Neural cell (in vitro differentiated cells): ENCODE measurements at regions not wholly inside any gene's neighbourhood (a gene's known extent, or its start where the extent isn't known, plus 50 kb on each side); places are given as distances from the start of the nearest gene placed in this dataset.

Experiments used
- H2AFZ ChIP-seq: fragments of 200-600, 300-800 bp; sonication (generic), shearing (Covaris generic); 2 replicates; pipeline ENCODE4 v1.6.0; 2014; ENCODE audit warnings: low read depth, mild to moderate bottlenecking, antibody characterized with exemption, low read length, moderate library complexity
- H3F3A ChIP-seq: fragments of 200-600 bp; shearing (Covaris generic); 2 replicates; pipeline ENCODE4 v1.6.1; 2016; ENCODE audit warnings: mild to moderate bottlenecking, moderate library complexity, mixed read lengths, antibody characterized with exemption, low read length; ENCODE audit not compliant: insufficient read depth, poor library complexity, severe bottlenecking
- H3K27ac ChIP-seq: fragments of 200-600, 300-800 bp; sonication (generic), shearing (Covaris generic); 2 replicates; pipeline ENCODE4 v1.5.1; 2014; ENCODE audit warnings: mild to moderate bottlenecking, low read length, moderate library complexity
- H3K27me3 ChIP-seq: fragments of 300-800, 200-600 bp; sonication (generic), shearing (Covaris generic); 2 replicates; pipeline ENCODE4 v1.6.0; 2014; ENCODE audit warnings: mild to moderate bottlenecking, low read depth, low read length, moderate library complexity; ENCODE audit not compliant: insufficient read depth
- H3K36me3 ChIP-seq: fragments of 300-800, 200-600 bp; sonication (generic), shearing (Covaris generic); 2 replicates; pipeline ENCODE4 v1.5.1; 2014; ENCODE audit warnings: mild to moderate bottlenecking, antibody characterized with exemption, low read length, moderate library complexity; ENCODE audit not compliant: insufficient read depth
- H3K4me2 ChIP-seq: fragments of 300-800, 200-600 bp; sonication (generic), shearing (Covaris generic); 2 replicates; pipeline ENCODE4 v1.6.0; 2014; ENCODE audit warnings: mild to moderate bottlenecking, low read length
- H3K4me3 ChIP-seq: fragments of 300-800, 200-600 bp; sonication (generic), shearing (Covaris generic); 2 replicates; pipeline ENCODE4 v1.5.1; 2014; ENCODE audit warnings: mild to moderate bottlenecking, low read length, moderate library complexity
- H3K79me2 ChIP-seq: fragments of 200-600 bp; shearing (Covaris generic); replicated peaks from 2 replicates; pipeline ENCODE4 v1.6.0; 2014; ENCODE audit warnings: mild to moderate bottlenecking, low read length, moderate library complexity; ENCODE audit not compliant: insufficient read depth
- H3K9ac ChIP-seq: fragments of 300-800, 200-600 bp; sonication (generic), shearing (Covaris generic); 2 replicates; pipeline ENCODE4 v1.6.1; 2016; ENCODE audit warnings: mild to moderate bottlenecking, low read length, mixed read lengths
- H3K9me2 ChIP-seq: fragments of 200-600 bp; shearing (Covaris generic); 2 replicates; pipeline ENCODE4 v1.6.1; 2016; ENCODE audit warnings: mild to moderate bottlenecking, low read length, mixed read lengths; ENCODE audit not compliant: insufficient read depth
- H3K9me3 ChIP-seq: fragments of 200-600, 300-800 bp; sonication (generic), shearing (Covaris generic); 2 replicates; pipeline ENCODE4 v1.6.1; 2016; ENCODE audit warnings: mild to moderate bottlenecking, mixed run types, low read length, moderate library complexity, mixed read lengths
- H4K20me1 ChIP-seq: fragments of 200-600 bp; shearing (Covaris generic); 2 replicates; pipeline ENCODE4 v1.6.1; 2016; ENCODE audit warnings: mild to moderate bottlenecking, mixed run types; ENCODE audit not compliant: insufficient read depth
- EP300 ChIP-seq: fragments of 450-650 bp; conservative IDR thresholded peaks from 2 replicates; pipeline ENCODE4 v1.6.1; 2014; ENCODE audit warnings: antibody characterized with exemption, mild to moderate bottlenecking, moderate library complexity; ENCODE audit not compliant: poor library complexity, severe bottlenecking
- EZH2 ChIP-seq: fragments of 200-600, 300-800 bp; shearing (Covaris generic), sonication (generic); IDR thresholded peaks from 2 replicates; pipeline ENCODE4 v1.6.1; 2014; ENCODE audit warnings: antibody characterized with exemption, low read length, borderline replicate concordance, mild to moderate bottlenecking; ENCODE audit not compliant: insufficient read depth, poor library complexity, severe bottlenecking
- MXI1 ChIP-seq: fragments of 450-650 bp; conservative IDR thresholded peaks from 2 replicates; pipeline ENCODE4 v1.6.1; 2014; ENCODE audit warnings: antibody characterized with exemption, mild to moderate bottlenecking; ENCODE audit not compliant: poor library complexity, severe bottlenecking
- POLR2AphosphoS5 ChIP-seq: IDR thresholded peaks from 2 replicates; pipeline ENCODE4 v1.6.1; 2012
- RAD21 ChIP-seq: fragments of 450-650 bp; conservative IDR thresholded peaks from 2 replicates; pipeline ENCODE4 v1.6.1; 2014; ENCODE audit warnings: antibody characterized with exemption, mild to moderate bottlenecking, moderate library complexity
- SMC3 ChIP-seq: fragments of 450-650 bp; conservative IDR thresholded peaks from 2 replicates; pipeline ENCODE4 v1.6.1; 2014; ENCODE audit warnings: antibody characterized with exemption, mild to moderate bottlenecking, moderate library complexity; ENCODE audit not compliant: poor library complexity
- TAF1 ChIP-seq: IDR thresholded peaks from 2 replicates; pipeline ENCODE4 v1.6.1; 2012; ENCODE audit warnings: low read depth
- TF ChIP-seq, protein P1 (sequence below): fragments of 450-650 bp; IDR thresholded peaks from 2 replicates; pipeline ENCODE4 v1.5.1; 2014; ENCODE audit warnings: antibody characterized with exemption, mild to moderate bottlenecking, moderate library complexity; ENCODE audit not compliant: poor library complexity, severe bottlenecking
- TF ChIP-seq, protein P2 (sequence below): IDR thresholded peaks from 2 replicates; pipeline ENCODE4 v1.6.1; 2012; ENCODE audit warnings: borderline replicate concordance

DNA sequence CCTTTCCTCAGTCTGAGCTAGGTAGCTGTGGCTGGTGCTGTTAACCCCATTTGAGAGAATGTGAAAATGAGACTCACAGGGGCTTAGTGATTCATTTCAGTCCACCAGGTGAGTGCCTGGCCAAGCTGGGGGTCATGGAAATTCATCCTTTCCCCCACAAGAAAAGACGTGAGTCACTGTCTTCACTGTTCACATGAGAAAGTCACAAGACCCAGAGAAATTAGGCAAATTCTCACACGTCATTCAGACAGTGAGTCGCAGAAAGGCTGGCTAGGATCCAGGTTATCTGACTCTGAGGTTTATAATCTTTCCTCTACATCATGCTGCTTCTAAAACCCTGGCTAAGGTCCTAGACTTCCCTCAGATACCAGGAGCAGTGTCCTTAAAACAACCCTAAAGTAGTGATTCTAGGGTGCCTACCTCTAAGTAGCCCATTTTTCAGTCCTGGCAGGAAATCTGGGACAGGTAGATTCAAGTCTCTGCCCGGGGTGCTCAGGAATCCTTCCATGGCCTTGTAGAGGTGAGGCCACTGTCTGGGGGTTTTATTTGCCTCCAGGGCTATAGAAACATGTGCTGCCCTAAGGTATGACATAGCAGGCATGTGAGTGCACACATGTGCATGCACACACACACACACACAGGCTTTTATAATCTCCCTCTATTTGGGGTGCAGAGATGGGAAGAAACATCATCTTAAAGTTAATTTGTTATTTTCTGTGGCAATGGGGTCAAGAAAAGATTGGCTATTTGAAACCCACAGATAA lies 427.9 kb upstream of the CELF2 start:
- TF ChIP-seq MXI1: no peak
- TF ChIP-seq EZH2: no peak
- TF ChIP-seq SMC3: no peak
- TF ChIP-seq EP300: no peak
- no peak for TF ChIP-seq POLR2AphosphoS5
- TF ChIP-seq, protein P1, sequence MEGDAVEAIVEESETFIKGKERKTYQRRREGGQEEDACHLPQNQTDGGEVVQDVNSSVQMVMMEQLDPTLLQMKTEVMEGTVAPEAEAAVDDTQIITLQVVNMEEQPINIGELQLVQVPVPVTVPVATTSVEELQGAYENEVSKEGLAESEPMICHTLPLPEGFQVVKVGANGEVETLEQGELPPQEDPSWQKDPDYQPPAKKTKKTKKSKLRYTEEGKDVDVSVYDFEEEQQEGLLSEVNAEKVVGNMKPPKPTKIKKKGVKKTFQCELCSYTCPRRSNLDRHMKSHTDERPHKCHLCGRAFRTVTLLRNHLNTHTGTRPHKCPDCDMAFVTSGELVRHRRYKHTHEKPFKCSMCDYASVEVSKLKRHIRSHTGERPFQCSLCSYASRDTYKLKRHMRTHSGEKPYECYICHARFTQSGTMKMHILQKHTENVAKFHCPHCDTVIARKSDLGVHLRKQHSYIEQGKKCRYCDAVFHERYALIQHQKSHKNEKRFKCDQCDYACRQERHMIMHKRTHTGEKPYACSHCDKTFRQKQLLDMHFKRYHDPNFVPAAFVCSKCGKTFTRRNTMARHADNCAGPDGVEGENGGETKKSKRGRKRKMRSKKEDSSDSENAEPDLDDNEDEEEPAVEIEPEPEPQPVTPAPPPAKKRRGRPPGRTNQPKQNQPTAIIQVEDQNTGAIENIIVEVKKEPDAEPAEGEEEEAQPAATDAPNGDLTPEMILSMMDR: no peak
- TF ChIP-seq, protein P2, sequence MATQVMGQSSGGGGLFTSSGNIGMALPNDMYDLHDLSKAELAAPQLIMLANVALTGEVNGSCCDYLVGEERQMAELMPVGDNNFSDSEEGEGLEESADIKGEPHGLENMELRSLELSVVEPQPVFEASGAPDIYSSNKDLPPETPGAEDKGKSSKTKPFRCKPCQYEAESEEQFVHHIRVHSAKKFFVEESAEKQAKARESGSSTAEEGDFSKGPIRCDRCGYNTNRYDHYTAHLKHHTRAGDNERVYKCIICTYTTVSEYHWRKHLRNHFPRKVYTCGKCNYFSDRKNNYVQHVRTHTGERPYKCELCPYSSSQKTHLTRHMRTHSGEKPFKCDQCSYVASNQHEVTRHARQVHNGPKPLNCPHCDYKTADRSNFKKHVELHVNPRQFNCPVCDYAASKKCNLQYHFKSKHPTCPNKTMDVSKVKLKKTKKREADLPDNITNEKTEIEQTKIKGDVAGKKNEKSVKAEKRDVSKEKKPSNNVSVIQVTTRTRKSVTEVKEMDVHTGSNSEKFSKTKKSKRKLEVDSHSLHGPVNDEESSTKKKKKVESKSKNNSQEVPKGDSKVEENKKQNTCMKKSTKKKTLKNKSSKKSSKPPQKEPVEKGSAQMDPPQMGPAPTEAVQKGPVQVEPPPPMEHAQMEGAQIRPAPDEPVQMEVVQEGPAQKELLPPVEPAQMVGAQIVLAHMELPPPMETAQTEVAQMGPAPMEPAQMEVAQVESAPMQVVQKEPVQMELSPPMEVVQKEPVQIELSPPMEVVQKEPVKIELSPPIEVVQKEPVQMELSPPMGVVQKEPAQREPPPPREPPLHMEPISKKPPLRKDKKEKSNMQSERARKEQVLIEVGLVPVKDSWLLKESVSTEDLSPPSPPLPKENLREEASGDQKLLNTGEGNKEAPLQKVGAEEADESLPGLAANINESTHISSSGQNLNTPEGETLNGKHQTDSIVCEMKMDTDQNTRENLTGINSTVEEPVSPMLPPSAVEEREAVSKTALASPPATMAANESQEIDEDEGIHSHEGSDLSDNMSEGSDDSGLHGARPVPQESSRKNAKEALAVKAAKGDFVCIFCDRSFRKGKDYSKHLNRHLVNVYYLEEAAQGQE: no peak
- Histone ChIP-seq H3K4me3 (no peak overlapping the region), H3K79me2 (no peaks in the 10 kb centered on the region), H3K9ac (no peak overlapping the region), H3K27me3 (no peaks in the 10 kb centered on the region), H3K9me2 (no peaks in the 10 kb centered on the region), H3K4me2 (no peak overlapping the region), H3F3A (no peaks in the 10 kb centered on the region), H3K9me3 (no peaks in the 10 kb centered on the region), H3K36me3 (no peaks in the 10 kb centered on the region), H4K20me1 (no peaks in the 10 kb centered on the region), H2AFZ (no peak overlapping the region), H3K27ac (no peak overlapping the region)

DNA sequence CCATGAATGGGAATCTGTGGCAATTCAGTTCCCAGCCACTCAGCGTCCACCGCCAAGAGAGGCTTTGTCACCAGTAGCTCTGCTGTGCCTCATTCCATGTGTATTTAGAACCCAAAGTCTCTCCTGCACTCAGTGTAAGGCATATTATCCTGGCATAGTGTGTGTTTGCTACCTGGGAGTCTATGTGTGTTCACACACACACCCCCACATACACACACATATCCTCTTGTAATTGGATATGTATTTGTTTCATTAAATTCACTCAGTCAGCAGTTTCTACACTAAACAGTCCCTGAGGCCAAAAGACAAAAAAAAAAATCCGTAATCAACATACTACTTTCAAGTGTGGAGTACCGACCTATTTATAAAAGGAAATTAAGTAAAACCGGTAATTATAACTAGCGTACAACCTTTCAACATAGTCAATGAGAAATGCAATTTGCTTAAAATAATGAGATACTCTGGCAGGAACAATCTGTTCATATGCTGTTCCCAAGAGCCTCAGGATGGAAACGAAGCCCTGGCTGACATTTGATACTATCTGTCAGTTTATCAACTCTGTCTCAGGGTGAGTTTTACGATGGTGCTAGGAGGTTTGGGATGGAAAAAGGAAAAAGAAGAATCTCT lies 425.8 kb upstream of the CELF2 start:
- no peaks in the 10 kb centered on the region for H3K9me2 ChIP-seq
- H3K36me3 ChIP-seq: no peaks in the 10 kb centered on the region
- H3K9ac ChIP-seq: no peak overlapping the region
- peak overlapping the region; percentile 56 for H3K27ac ChIP-seq
- H3K4me2 ChIP-seq: no peak overlapping the region
- H3F3A ChIP-seq: no peaks in the 10 kb centered on the region
- TF ChIP-seq TAF1 (no peak), MXI1 (no peak), EZH2 (no peak), EP300 (no peak), SMC3 (no peak), POLR2AphosphoS5 (no peak), RAD21 (no peak)
- TF ChIP-seq, protein P2: no peak
- TF ChIP-seq, protein P1: no peak
- H3K9me3 ChIP-seq: no peaks in the 10 kb centered on the region
- H3K79me2 ChIP-seq: no peaks in the 10 kb centered on the region
- H2AFZ ChIP-seq: no peak overlapping the region
- peak overlapping the region; percentile 3 for H3K4me3 ChIP-seq
- H3K27me3 ChIP-seq: no peaks in the 10 kb centered on the region
- H4K20me1 ChIP-seq: no peaks in the 10 kb centered on the region
